Adrenal gland (tissue), 9 donors: ENCODE measurements at regions not wholly inside any gene's neighbourhood (a gene's known extent, or its start where the extent isn't known, plus 50 kb on each side); places are given as distances from the start of the nearest gene placed in this dataset.

Experiments used
- DNase-seq, 7 donors: peaks; one replicate each; pipeline ENCODE4 v3.0.0-alpha.2; 2019 to 2020
- H3K27ac ChIP-seq, 5 donors: fragments of 200-600 bp; sonication (generic) in 4 of 5; 1 replicate in 3 of 5; 2 replicates in 2 of 5; pipeline versions ENCODE4 v1.5.1 to v1.8.0; 2016 to 2020; ENCODE audit warnings: mild to moderate bottlenecking in 1 of 5
- H3K27me3 ChIP-seq: fragments of 200-600 bp; 2 replicates; pipeline ENCODE4 v1.8.0; 2021
- H3K36me3 ChIP-seq, 2 donors: fragments of 200-600 bp; replicated peaks in 1 of 2; 1 replicate in 1 of 2; 2 replicates in 1 of 2; pipeline versions ENCODE4 v1.5.1 to v1.8.0; 2018 to 2022
- H3K4me1 ChIP-seq, 2 donors: fragments of 200-600 bp; replicated peaks in 1 of 2; 1 replicate in 1 of 2; 2 replicates in 1 of 2; pipeline versions ENCODE4 v1.5.1 to v1.8.0; 2018 to 2021
- H3K4me3 ChIP-seq, 4 donors: fragments of 200-600 bp; sonication (generic) in 3 of 4; one replicate each; pipeline ENCODE4 v1.5.1; 2016 to 2018
- H3K9me3 ChIP-seq, 3 donors: fragments of 200-600 bp; sonication (generic) in 1 of 3; replicated peaks in 1 of 3; 1 replicate in 2 of 3; 2 replicates in 1 of 3; pipeline versions ENCODE4 v1.5.1 to v1.8.0; 2016 to 2021
- CTCF ChIP-seq, 6 experiments: fragments of 450-650 bp in 4 of 6; fragments of 200-600 bp in 2 of 6; sonication (generic) in 1 of 6; IDR thresholded peaks; 1 replicate in 5 of 6; 2 replicates in 1 of 6; pipeline versions ENCODE4 v1.5.1 to v1.8.0; 2016 to 2021; ENCODE audit warnings: antibody characterized with exemption in 6 of 6, mild to moderate bottlenecking in 2 of 6, moderate library complexity in 1 of 6
- POLR2A ChIP-seq, 2 donors: fragments of 450-650 bp; IDR thresholded peaks; one replicate each; pipeline ENCODE4 v1.6.1; 2017; ENCODE audit warnings: antibody characterized with exemption in 2 of 2, mild to moderate bottlenecking in 2 of 2, moderate library complexity in 1 of 2
- WGBS, 4 donors: extraction: QIAGEN DNeasy Blood & Tissue Kit in 2 of 4; methylation state at CpG; one replicate each; pipeline versions ENCODE4 v1.1.5 to v1.1.7; 2013 to 2017; 5-methylcytosine and 5-hydroxymethylcytosine counted together
- intact Hi-C, 2 donors: fragments of 100-400 bp; cut with DNase I; formaldehyde crosslinking; loops; one replicate each; pipeline versions ENCODE4 v1.14.1 to v1.15.0; 2022 to 2023
- donor health status: healthy with polysubstance abuse.
- donor health status: Bipolar disorder and iron deficiency.
- donor health status: DM: yes; HTN: yes; CAD: no.
- donor health status: DM: no; HTN: no; CAD: no.
- donor health status: DM: no; HTN: no; CAD: no.

DNA sequence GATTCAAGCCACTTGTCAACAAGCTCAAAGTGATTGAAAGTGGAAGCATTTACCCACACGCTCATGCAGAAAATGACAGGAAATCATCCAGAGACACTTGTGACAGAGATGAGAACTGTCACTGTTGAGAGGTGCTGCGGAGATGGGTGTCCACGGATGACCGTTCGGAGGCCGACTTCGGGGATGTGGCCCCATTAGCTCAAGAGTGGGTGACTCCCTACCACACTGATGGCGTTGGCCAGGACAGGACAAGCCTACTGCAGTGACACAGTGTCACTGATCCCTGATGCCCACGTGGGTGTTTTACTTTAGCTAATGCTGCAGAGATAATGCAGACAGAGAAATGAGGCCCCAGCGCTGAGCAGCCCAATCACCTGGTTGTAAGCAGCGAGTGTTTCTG lies 81.5 kb upstream of the YWHAQ start:
- H3K27me3 ChIP-seq, result no peaks in the 10 kb centered on the region
- no peaks in the 10 kb centered on the region for H3K4me1 ChIP-seq
- H3K9me3 ChIP-seq, result no peaks in the 10 kb centered on the region
- no peak for DNase-seq
- no peaks in the 10 kb centered on the region for H3K36me3 ChIP-seq
- WGBS, 4 donors, result 81 to 90% (median 88%) methylated on average over 9 to 11 of the region's 11 CpGs
- no peak overlapping the region for H3K4me3 ChIP-seq
- no peak overlapping the region for H3K27ac ChIP-seq
- no peak for TF ChIP-seq CTCF (IDR thresholded peaks at IDR 0.05)
- TF ChIP-seq POLR2A (IDR thresholded peaks at IDR 0.05), result no peak
- intact Hi-C loops, result no loop called here

- H3K27me3 ChIP-seq, result no peaks in the 10 kb centered on the region
- WGBS, 4 donors, result 77 to 84% (median 80%) methylated on average over 9 to 14 of the region's 14 CpGs
- no peaks in the 10 kb centered on the region for H3K36me3 ChIP-seq
- no peak for DNase-seq
- TF ChIP-seq CTCF (IDR thresholded peaks at IDR 0.05), result no peak
- no peak for TF ChIP-seq POLR2A (IDR thresholded peaks at IDR 0.05)
- no peak overlapping the region for H3K27ac ChIP-seq
- H3K4me3 ChIP-seq, result no peak overlapping the region
- H3K4me1 ChIP-seq, result no peaks in the 10 kb centered on the region
- H3K9me3 ChIP-seq, result no peaks in the 10 kb centered on the region
- intact Hi-C loops, result no loop called here
Observed at GRCh38 chr2:9714630-9715214, 83.9 kb upstream of the YWHAQ start.

- no peak for DNase-seq
- Histone ChIP-seq H3K36me3 (no peaks in the 10 kb centered on the region), H3K9me3 (no peaks in the 10 kb centered on the region), H3K27me3 (no peaks in the 10 kb centered on the region), H3K4me3 (no peak overlapping the region), H3K27ac (no peak overlapping the region), H3K4me1 (no peaks in the 10 kb centered on the region)
- 74 to 82% (median 81%) methylated on average over 6 of the region's 6 CpGs for WGBS, 4 donors
- TF ChIP-seq CTCF (IDR thresholded peaks at IDR 0.05) (no peak), POLR2A (IDR thresholded peaks at IDR 0.05) (no peak)
- intact Hi-C loops, result no loop called here
Observed at GRCh38 chr2:9715238-9715637, 84.4 kb upstream of the YWHAQ start.

GRCh38 chr2:9717886-9718451 lies 87.2 kb upstream of the YWHAQ start:
- H3K27ac ChIP-seq, result no peak overlapping the region
- intact Hi-C loops, result no loop called here
- whole genome bisulfite sequencing, 4 donors, result 88 to 93% (median 90%) methylated on average over 7 of the region's 7 CpGs
- H3K4me3 ChIP-seq, result no peak overlapping the region
- no peaks in the 10 kb centered on the region for H3K4me1 ChIP-seq
- no peaks in the 10 kb centered on the region for H3K9me3 ChIP-seq
- TF ChIP-seq POLR2A (IDR thresholded peaks at IDR 0.05), result no peak
- no peak for TF ChIP-seq CTCF (IDR thresholded peaks at IDR 0.05)
- no peaks in the 10 kb centered on the region for H3K36me3 ChIP-seq
- DNase-seq, result no peak
- H3K27me3 ChIP-seq, result no peaks in the 10 kb centered on the region
